T-helper 2 cell treated with Interferon-gamma antibody and Interleukin-4, amounts not matched to agents 5 μg/mL and 100 μg/mL, for 36 hours (primary cell): ENCODE measurements at regions not wholly inside any gene's neighbourhood (a gene's known extent, or its start where the extent isn't known, plus 50 kb on each side); places are given as distances from the start of the nearest gene placed in this dataset.

ENCODE experiments used
- DNase-seq: peaks from one replicate; pipeline ENCODE4 v3.0.0; 2021; ENCODE audit warnings: low spot score
- H3K27ac Mint-ChIP-seq: one replicate; pipeline ENCODE4 v1.8.0; 2021; ENCODE audit warnings: mild to moderate bottlenecking, mixed read lengths
- H3K27me3 Mint-ChIP-seq: one replicate; pipeline ENCODE4 v1.8.0; 2021; ENCODE audit warnings: low read depth, mixed read lengths
- H3K36me3 Mint-ChIP-seq: one replicate; pipeline ENCODE4 v1.8.0; 2021; ENCODE audit warnings: low read depth, mixed read lengths
- H3K4me1 Mint-ChIP-seq: one replicate; pipeline ENCODE4 v1.8.0; 2021; ENCODE audit warnings: low read depth, mixed read lengths
- H3K4me3 Mint-ChIP-seq: one replicate; pipeline ENCODE4 v1.8.0; 2022; ENCODE audit warnings: mild to moderate bottlenecking, moderate library complexity, mixed read lengths
- H3K9me3 Mint-ChIP-seq: one replicate; pipeline ENCODE4 v1.8.0; 2021; ENCODE audit warnings: mixed read lengths

- Mint-ChIP-seq H3K36me3 (no peaks in the 10 kb centered on the region), H3K9me3 (no peaks in the 10 kb centered on the region), H3K27ac (no peak overlapping the region), H3K27me3 (peaks cover 5% of the 10 kb centered on the region), H3K4me3 (no peak overlapping the region), H3K4me1 (no peaks in the 10 kb centered on the region)
- no peak for DNase-seq
Measured at GRCh38 chr18:57991552-57991951, 52.5 kb upstream of the NEDD4L start.

GRCh38 chr18:57989536-57989935 is 54.5 kb upstream of the NEDD4L start:
- Mint-ChIP-seq H3K9me3 (no peaks in the 10 kb centered on the region), H3K4me3 (no peak overlapping the region), H3K27me3 (no peaks in the 10 kb centered on the region), H3K27ac (no peak overlapping the region), H3K4me1 (no peaks in the 10 kb centered on the region), H3K36me3 (no peaks in the 10 kb centered on the region)
- no peak for DNase-seq

- Mint-ChIP-seq H3K27ac (no peak overlapping the region), H3K9me3 (no peaks in the 10 kb centered on the region), H3K4me1 (no peaks in the 10 kb centered on the region), H3K36me3 (no peaks in the 10 kb centered on the region), H3K27me3 (no peaks in the 10 kb centered on the region), H3K4me3 (no peak overlapping the region)
- no peak for DNase-seq
Measured at GRCh38 chr18:57984490-57985115, 59.4 kb upstream of the NEDD4L start.

GRCh38 chr18:57983965-57984364 is 60.1 kb upstream of the NEDD4L start:
- H3K27ac Mint-ChIP-seq = no peak overlapping the region
- no peaks in the 10 kb centered on the region for H3K4me1 Mint-ChIP-seq
- DNase-seq = no peak
- no peaks in the 10 kb centered on the region for H3K27me3 Mint-ChIP-seq
- H3K9me3 Mint-ChIP-seq = no peaks in the 10 kb centered on the region
- H3K36me3 Mint-ChIP-seq = no peaks in the 10 kb centered on the region
- no peak overlapping the region for H3K4me3 Mint-ChIP-seq

GRCh38 chr18:57983472-57983871 is 60.6 kb upstream of the NEDD4L start:
- H3K36me3 Mint-ChIP-seq = no peaks in the 10 kb centered on the region
- H3K4me1 Mint-ChIP-seq = no peaks in the 10 kb centered on the region
- no peak overlapping the region for H3K4me3 Mint-ChIP-seq
- DNase-seq = no peak
- H3K27ac Mint-ChIP-seq = no peak overlapping the region
- no peaks in the 10 kb centered on the region for H3K9me3 Mint-ChIP-seq
- H3K27me3 Mint-ChIP-seq = no peaks in the 10 kb centered on the region

- Mint-ChIP-seq H3K9me3 (no peaks in the 10 kb centered on the region), H3K27me3 (no peaks in the 10 kb centered on the region), H3K36me3 (no peaks in the 10 kb centered on the region), H3K4me1 (no peaks in the 10 kb centered on the region), H3K4me3 (no peak overlapping the region), H3K27ac (no peak overlapping the region)
- DNase-seq = no peak
Measured at GRCh38 chr18:57982372-57983021, 61.5 kb upstream of the NEDD4L start.

GRCh38 chr18:57981308-57982028 is 62.6 kb upstream of the NEDD4L start:
- Mint-ChIP-seq H3K4me3 (no peak overlapping the region), H3K36me3 (no peaks in the 10 kb centered on the region), H3K9me3 (no peaks in the 10 kb centered on the region), H3K4me1 (no peaks in the 10 kb centered on the region), H3K27ac (no peak overlapping the region), H3K27me3 (no peaks in the 10 kb centered on the region)
- no peak for DNase-seq

GRCh38 chr18:57980573-57981307 is 63.3 kb upstream of the NEDD4L start:
- Mint-ChIP-seq H3K27ac (no peak overlapping the region), H3K27me3 (no peaks in the 10 kb centered on the region), H3K9me3 (no peaks in the 10 kb centered on the region), H3K4me3 (no peak overlapping the region), H3K4me1 (no peaks in the 10 kb centered on the region), H3K36me3 (no peaks in the 10 kb centered on the region)
- no peak for DNase-seq

GRCh38 chr18:57976230-57976773 is 67.7 kb upstream of the NEDD4L start:
- no peak overlapping the region for H3K4me3 Mint-ChIP-seq

GRCh38 chr18:57975805-57976204 is 68.2 kb upstream of the NEDD4L start:
- Mint-ChIP-seq H3K36me3 (no peaks in the 10 kb centered on the region), H3K27ac (no peak overlapping the region), H3K27me3 (no peaks in the 10 kb centered on the region), H3K9me3 (no peaks in the 10 kb centered on the region), H3K4me3 (no peak overlapping the region), H3K4me1 (no peaks in the 10 kb centered on the region)
- no peak for DNase-seq

More at GRCh38 chr18:57976230-57976773, 67.7 kb upstream of the NEDD4L start:
- no peak for DNase-seq
- Mint-ChIP-seq H3K27ac (no peak overlapping the region), H3K9me3 (no peaks in the 10 kb centered on the region), H3K4me1 (no peaks in the 10 kb centered on the region), H3K36me3 (no peaks in the 10 kb centered on the region), H3K27me3 (no peaks in the 10 kb centered on the region)

GRCh38 chr18:57974585-57975265 is 69.3 kb upstream of the NEDD4L start:
- H3K27me3 Mint-ChIP-seq = no peaks in the 10 kb centered on the region
- H3K9me3 Mint-ChIP-seq = no peaks in the 10 kb centered on the region
- peaks cover 4% of the 10 kb centered on the region for H3K4me1 Mint-ChIP-seq
- H3K4me3 Mint-ChIP-seq = no peak overlapping the region
- no peak overlapping the region for H3K27ac Mint-ChIP-seq
- no peak for DNase-seq
- no peaks in the 10 kb centered on the region for H3K36me3 Mint-ChIP-seq

- Mint-ChIP-seq H3K27me3 (no peaks in the 10 kb centered on the region), H3K4me1 (peaks cover 7% of the 10 kb centered on the region), H3K4me3 (no peak overlapping the region), H3K27ac (no peak overlapping the region), H3K9me3 (no peaks in the 10 kb centered on the region), H3K36me3 (no peaks in the 10 kb centered on the region)
- DNase-seq = no peak
Measured at GRCh38 chr18:57973889-57974288, 70.1 kb upstream of the NEDD4L start.

- peaks cover 7% of the 10 kb centered on the region for H3K4me1 Mint-ChIP-seq
- H3K27me3 Mint-ChIP-seq = peaks cover 6% of the 10 kb centered on the region
- no peak overlapping the region for H3K4me3 Mint-ChIP-seq
- no peaks in the 10 kb centered on the region for H3K9me3 Mint-ChIP-seq
- no peak overlapping the region for H3K27ac Mint-ChIP-seq
- H3K36me3 Mint-ChIP-seq = no peaks in the 10 kb centered on the region
- DNase-seq = no peak
Measured at GRCh38 chr18:57970356-57971095, 73.5 kb upstream of the NEDD4L start.
